ENCODE measurements at regions not wholly inside any gene's neighbourhood (a gene's known extent, or its start where the extent isn't known, plus 50 kb on each side); places are given as distances from the start of the nearest gene placed in this dataset.
"Not testable (repeated sequence)": the region's sequence is repeated elsewhere in the genome, so short reads cannot be mapped to it uniquely, and the experiment has no call there.

GRCh38 chr3:63719796-63720445, 67.4 kb downstream of the SNTN start:
- no peak for DNase-seq

DNA sequence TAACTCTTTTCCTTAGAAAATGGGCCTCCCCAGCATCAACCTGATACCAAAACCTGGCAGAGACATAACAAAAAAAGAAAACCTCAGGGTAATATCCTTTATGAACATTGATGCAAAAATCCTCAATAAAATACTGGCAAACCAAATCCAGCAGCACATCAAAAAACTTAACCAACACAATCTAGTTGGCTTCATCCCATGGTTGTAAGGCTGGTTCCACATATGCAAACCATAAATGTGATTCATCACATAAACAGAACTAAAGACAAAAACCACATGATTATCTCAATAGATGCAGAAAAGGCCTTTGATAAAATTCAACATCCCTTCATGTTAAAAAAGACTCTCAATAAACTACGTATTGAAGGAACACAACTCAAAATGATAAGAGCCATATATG, 68.5 kb downstream of the SNTN start:
- peak in 1 of 3 donors; percentile 23 for DNase-seq

DNA sequence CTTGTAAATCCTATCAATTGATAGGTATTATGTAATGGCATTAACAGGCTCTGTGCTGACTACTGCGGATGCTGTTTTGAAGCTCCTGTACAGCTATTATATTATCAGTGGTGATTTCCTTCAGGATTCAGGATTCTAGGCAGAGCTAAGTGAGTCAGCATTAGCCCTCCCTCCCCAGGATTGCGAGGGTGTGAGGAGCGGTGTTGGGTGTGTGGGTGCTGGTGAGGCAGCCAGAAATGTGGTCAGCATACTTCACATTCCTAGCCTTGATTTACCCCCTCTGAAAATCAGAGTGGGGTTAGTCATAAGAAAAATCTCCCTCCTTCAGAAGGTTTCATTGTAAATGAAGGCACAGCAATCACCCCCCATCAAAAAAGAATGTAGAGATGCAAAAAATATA, 72.5 kb downstream of the SNTN start:
- DNase-seq = peak in 1 of 3 donors; percentile 92

- no peak for DNase-seq
Measured at GRCh38 chr3:63726656-63727055, 74.2 kb downstream of the SNTN start.

GRCh38 chr3:63727233-63727632, 74.8 kb downstream of the SNTN start:
- DNase-seq = no peak

GRCh38 chr3:63731866-63732265, 79.4 kb downstream of the SNTN start:
- no peak for DNase-seq

GRCh38 chr3:63733278-63733677, 80.8 kb downstream of the SNTN start:
- not testable (repeated sequence) for DNase-seq

DNA sequence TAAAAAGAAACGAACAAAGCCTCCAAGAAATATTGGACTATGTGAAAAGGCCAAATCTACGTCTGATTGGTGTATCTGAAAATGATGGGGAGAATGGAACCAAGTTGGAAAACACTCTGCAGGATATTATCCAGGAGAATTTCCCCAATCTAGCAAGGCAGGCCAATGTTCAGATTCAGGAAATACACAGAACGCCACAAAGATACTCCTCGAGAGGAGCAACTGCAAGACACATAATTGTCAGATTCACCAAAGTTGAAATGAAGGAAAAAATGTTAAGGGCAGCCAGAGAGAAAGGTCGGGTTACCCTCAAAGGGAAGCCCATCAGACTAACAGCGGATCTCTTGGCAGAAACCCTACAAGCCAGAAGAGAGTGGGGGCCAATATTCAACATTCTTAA, 82.2 kb downstream of the SNTN start:
- not testable (repeated sequence) for DNase-seq

DNA sequence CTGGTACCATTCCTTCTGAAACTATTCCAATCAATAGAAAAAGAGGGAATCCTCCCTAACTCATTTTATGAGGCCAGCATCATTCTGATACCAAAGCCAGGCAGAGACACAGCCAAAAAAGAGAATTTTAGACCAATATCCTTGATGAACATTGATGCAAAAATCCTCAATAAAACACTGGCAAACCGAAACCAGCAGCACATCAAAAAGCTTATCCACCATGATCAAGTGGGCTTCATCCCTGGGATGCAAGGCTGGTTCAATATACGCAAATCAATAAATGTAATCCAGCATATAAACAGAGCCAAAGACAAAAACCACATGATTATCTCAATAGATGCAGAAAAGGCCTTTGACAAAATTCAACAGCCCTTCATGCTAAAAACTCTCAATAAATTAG, 82.3 kb upstream of the C3orf49 start:
- not testable (repeated sequence) for DNase-seq

DNA sequence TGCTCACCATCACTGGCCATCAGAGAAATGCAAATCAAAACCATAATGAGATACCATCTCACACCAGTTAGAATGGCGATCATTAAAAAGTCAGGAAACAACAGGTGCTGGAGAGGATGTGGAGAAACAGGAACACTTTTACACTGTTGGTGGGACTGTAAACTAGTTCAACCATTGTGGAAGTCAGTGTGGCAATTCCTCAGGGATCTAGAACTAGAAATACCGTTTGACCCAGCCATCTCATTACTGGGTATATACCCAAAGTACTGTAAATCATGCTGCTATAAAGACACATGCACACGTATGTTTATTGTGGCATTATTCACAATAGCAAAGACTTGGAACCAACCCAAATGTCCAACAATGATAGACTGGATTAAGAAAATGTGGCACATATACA, 80.5 kb upstream of the C3orf49 start:
- DNase-seq = not testable (repeated sequence)

DNA sequence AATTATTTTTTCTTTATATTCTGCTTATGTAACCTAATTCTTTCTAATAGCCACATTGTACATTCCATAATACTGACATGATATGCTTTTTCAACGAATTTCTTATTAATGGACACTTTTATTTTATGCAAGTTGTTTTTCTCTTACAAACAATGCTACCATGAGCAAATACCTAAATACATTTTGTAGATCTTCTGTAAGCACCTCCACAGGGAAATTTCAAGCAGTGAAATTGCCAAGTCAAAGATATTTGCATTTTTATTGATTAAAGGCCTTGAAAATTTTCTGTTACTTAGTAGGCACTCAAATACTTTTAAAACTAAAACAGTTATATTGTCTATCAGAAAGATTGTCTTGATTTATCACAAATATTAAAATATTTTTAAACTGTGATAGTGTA, 79.6 kb upstream of the C3orf49 start:
- no peak for DNase-seq

DNA sequence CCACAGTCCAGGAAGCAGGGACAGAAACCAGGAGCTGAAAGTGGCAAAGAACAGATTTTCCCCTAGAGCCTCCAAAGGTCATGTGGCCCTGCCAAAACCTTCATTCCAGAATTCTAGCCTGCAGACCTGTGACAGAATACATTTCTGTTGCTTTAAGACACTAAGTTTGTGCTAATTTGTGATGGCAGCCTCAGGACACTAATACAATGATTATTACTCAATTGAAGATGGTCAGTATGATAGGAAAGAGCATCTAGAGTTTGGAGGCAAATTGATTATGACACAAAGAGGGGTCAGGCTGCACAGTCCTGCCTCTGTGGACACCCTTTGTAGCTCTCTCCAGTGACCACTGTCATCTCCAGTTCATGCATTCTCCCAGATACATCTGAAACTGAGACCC, 79.0 kb upstream of the C3orf49 start:
- DNase-seq = no peak

DNA sequence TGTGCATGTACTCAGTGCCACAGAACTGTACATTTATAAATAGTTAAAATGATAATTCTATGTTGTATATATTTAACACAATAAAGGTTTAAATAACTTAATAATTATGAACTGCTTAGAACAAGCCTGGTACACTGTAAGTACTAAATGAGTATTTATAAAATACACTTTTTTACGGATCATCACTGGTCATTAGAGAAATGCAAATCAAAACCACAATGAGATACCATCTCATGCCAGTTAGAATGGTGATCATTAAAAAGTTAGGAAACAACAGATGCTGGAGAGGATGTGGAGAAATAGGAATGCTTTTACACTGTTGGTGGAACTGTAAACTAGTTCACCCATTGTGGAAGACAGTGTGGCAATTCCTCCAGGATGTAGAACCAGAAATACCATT, 74.4 kb upstream of the C3orf49 start:
- DNase-seq = not testable (repeated sequence)

DNA sequence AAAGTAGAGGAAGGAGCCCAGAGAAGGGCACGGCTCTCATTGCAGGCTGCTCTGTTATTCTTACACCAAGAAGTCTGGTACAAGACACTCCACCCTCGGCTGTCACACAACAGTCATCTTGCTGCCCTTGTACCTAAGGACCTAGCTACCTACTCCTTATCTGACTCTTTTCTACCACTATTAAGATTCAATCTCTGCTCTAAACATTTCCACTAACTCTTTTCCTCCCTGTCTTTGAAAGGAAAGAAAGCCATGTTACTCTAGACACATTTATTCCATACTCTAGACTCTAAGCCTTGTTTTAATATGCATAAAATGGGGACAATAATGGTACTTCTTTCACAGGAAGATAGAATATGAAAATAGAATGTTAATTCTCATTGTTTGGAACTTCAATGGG, 73.3 kb upstream of the C3orf49 start:
- DNase-seq = no peak

DNA sequence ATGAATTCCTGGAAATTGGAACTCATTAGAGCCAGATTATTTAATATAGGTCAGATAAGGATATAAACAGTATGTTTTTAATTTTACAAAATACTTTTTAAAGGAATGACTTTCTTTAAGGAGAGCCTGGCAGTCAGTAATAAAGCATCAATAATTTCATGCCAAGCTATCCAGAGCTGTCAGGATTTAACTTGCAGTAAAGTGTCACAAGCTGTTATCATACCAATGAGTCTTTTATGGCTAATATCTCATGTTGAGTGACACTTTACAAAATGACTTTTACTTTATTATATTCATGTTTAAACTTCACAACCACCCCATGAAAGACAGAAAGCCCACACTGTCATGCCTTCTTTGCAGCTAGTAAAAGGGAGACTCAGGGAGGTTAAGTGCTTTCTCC, 72.9 kb upstream of the C3orf49 start:
- DNase-seq = no peak

GRCh38 chr3:63751459-63751858, 67.6 kb upstream of the C3orf49 start:
- no peak for DNase-seq

- DNase-seq = peak; percentile 11 to 37 (median 12)
Measured at GRCh38 chr3:63753567-63753966, 65.5 kb upstream of the C3orf49 start.

DNA sequence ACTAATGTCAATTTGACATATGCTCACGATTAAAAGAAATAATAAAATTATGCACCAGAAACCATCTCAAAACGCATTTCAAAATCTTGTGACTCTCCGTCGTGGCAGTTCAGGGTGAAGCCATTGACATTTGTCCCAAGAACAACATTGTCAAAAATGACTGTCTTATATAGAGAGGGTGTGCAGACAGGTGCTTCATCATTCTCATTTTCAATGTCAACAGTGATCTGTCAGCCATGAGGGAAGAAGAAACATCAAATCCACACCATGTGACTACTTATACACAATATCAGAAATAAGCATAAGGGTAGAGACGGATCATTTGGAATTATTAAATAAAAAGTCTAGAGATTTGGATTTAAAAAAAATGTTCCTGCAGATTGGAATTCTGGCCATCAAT, 65.1 kb upstream of the C3orf49 start:
- DNase-seq = no peak

GRCh38 chr3:63762180-63762579, 56.9 kb upstream of the C3orf49 start:
- DNase-seq = peak; percentile 27 to 70 (median 66)

DNA sequence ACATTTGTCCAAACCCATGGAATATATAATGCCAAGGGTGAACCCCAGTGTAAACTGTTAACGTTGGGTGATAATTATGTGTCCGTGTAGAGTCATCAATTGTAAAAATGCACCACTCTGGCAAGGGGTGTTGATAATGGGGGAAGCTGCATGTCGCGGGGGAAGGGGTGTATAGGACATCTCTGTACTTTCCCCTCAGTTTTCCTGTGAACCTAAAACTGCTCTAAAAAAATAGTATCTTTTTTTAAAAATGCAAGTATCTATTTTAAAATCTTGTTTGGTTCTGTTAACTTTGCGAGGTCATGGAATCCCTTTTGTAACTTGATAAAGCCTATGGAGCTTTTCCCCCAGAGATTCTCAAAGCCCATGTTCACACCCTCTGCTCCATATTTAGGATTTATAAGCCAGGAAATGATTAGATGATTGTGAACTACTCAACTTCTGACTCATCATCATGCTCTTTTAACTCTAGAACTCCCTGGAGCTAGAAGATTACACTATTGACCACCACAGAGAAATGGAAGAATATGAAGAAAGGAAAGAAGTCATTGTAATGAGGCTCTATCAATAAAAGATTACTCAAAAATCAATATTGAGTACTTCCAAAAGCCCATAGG, 56.1 kb upstream of the C3orf49 start:
- peak; percentile 15 to 69 (median 52) for DNase-seq

DNA sequence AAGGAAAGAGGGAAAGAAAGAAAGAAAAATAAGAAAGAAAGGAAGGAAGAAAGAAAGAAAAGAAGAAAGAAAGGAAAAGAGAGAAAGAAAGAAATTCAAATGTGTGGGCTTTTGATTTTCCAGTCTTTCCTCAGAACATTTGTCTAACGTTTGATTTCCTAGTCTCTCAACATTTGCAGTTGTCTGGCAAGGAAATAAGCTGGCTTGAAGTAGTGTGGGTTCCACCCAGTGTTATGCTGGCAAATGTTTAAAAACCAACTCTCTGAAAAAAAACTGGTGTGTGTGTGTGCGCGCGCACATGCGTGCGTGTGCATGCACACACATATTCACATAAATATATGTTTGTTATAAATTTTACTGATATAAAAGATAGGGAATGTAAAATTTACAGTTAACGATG, 54.6 kb upstream of the C3orf49 start:
- DNase-seq = no peak

DNA sequence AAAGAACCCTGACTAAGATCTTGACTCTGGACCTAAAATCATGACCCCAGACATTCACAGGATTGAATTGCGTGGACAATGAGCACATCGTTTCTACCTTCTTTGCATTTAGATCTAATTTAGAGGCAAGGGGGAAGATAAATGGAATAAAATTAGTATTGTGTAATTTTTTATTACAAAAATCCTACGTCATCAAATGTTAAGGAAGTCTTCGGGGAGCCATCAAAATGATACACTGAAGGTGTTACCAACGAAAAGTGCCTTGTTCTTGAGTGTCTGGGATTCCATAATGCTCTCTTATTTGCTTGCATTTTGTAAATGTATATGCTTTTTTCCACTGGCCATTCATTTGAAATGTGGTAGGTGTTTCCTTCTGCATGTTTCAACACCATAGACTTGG, 52.8 kb upstream of the C3orf49 start:
- DNase-seq = no peak

- DNase-seq = no peak
Measured at GRCh38 chr3:63768386-63768785, 50.7 kb upstream of the C3orf49 start.

DNA sequence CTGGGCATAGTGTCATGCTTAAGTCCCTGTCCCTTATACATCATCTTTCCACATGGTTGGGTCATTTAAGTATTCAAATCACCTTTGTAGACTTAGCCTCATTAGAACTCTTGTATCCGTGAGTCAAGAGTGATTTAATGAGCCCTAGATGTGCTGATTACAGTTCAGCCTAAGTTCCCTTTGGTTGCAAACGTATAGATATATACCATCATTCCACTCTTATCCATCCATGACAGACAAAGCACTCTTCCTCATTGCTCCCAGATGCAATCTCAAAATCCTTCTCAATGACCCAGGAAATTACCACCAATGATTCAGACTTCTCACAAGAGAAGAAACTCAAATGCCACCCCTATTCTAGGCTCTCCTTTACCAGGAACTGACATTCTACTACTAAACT, 50.2 kb upstream of the C3orf49 start:
- DNase-seq = no peak

Measured in muscle of back (tissue), 3 donors.